ENCODE measurements at regions not wholly inside any gene's neighbourhood (a gene's known extent, or its start where the extent isn't known, plus 50 kb on each side); places are given as distances from the start of the nearest gene placed in this dataset.

- TF ChIP-seq POLR2AphosphoS5 (IDR thresholded peaks at IDR 0.05) (no peak), CTCF (IDR thresholded peaks at IDR 0.05) (no peak)
Measured at GRCh38 chr7:67301667-67302066, 305.0 kb downstream of the TYW1 start.
